Cardiac muscle cell (in vitro differentiated cells and primary cell): ENCODE measurements at regions not wholly inside any gene's neighbourhood (a gene's known extent, or its start where the extent isn't known, plus 50 kb on each side); places are given as distances from the start of the nearest gene placed in this dataset.
A peak's percentile ranks its signal among the peaks of the same experiment; 100 is the strongest.

ENCODE experiments used
- DNase-seq, 2 donors: peaks; one replicate each; pipeline versions ENCODE4 v3.0.0 to v3.0.0-alpha.2; 2010 to 2017; ENCODE audit warnings: low read depth in 1 of 2, low spot score in 1 of 2
- H3K27ac ChIP-seq: fragments of 200-600 bp; sonication (generic); 2 replicates; pipeline ENCODE4 v1.5.1; 2016
- H3K27me3 ChIP-seq: fragments of 200-600 bp; sonication (generic); 2 replicates; pipeline ENCODE4 v1.6.0; 2016; ENCODE audit warnings: control low read depth
- H3K36me3 ChIP-seq: fragments of 200-600 bp; sonication (generic); 2 replicates; pipeline ENCODE4 v1.5.1; 2016; ENCODE audit warnings: control low read depth
- H3K4me1 ChIP-seq: fragments of 200-600 bp; sonication (generic); 2 replicates; pipeline ENCODE4 v1.8.1; 2017; ENCODE audit warnings: low read depth, mild to moderate bottlenecking, mixed run types
- H3K4me3 ChIP-seq: fragments of 200-600 bp; sonication (generic); 2 replicates; pipeline ENCODE4 v1.5.1; 2016; ENCODE audit warnings: mild to moderate bottlenecking
- H3K9me3 ChIP-seq: fragments of 200-600 bp; sonication (generic); 2 replicates; pipeline ENCODE4 v1.5.1; 2017; ENCODE audit warnings: low read depth, mild to moderate bottlenecking, control low read depth
- CTCF ChIP-seq: IDR thresholded peaks from 2 replicates; pipeline ENCODE4 v1.5.1; 2012; ENCODE audit warnings: low read depth, mild to moderate bottlenecking, low read length

- Histone ChIP-seq H3K36me3 (no peaks in the 10 kb centered on the region), H3K27ac (no peak overlapping the region), H3K9me3 (no peaks in the 10 kb centered on the region), H3K4me1 (no peaks in the 10 kb centered on the region), H3K27me3 (peaks cover 13% of the 10 kb centered on the region), H3K4me3 (no peak overlapping the region)
- TF ChIP-seq CTCF, result no peak
- no peak for DNase-seq
Observed at GRCh38 chr10:69697006-69697405, 67.0 kb downstream of the FAM241B start.

GRCh38 chr10:69703256-69703655, 73.2 kb downstream of the FAM241B start:
- Histone ChIP-seq H3K4me3 (no peak overlapping the region), H3K4me1 (no peaks in the 10 kb centered on the region), H3K27me3 (peaks cover 13% of the 10 kb centered on the region), H3K36me3 (no peaks in the 10 kb centered on the region), H3K27ac (no peak overlapping the region), H3K9me3 (no peaks in the 10 kb centered on the region)
- DNase-seq, result no peak
- no peak for TF ChIP-seq CTCF

- Histone ChIP-seq H3K4me1 (no peaks in the 10 kb centered on the region), H3K36me3 (no peaks in the 10 kb centered on the region), H3K27ac (no peak overlapping the region), H3K27me3 (peaks cover 13% of the 10 kb centered on the region), H3K4me3 (no peak overlapping the region), H3K9me3 (no peaks in the 10 kb centered on the region)
- no peak for TF ChIP-seq CTCF
- peak in 1 of 2 donors; percentile 85 for DNase-seq
Observed at GRCh38 chr10:69703766-69704630, 74.0 kb downstream of the FAM241B start.

- H3K27me3 ChIP-seq, result no peaks in the 10 kb centered on the region
- no peak overlapping the region for H3K27ac ChIP-seq
- H3K36me3 ChIP-seq, result no peaks in the 10 kb centered on the region
- H3K4me3 ChIP-seq, result no peak overlapping the region
- H3K4me1 ChIP-seq, result peaks cover 15% of the 10 kb centered on the region
- no peaks in the 10 kb centered on the region for H3K9me3 ChIP-seq
- DNase-seq, result no peak
- no peak for TF ChIP-seq CTCF
Observed at GRCh38 chr10:69709366-69709941, 79.4 kb downstream of the FAM241B start.

GRCh38 chr10:69710008-69710888, 80.2 kb downstream of the FAM241B start:
- no peak for TF ChIP-seq CTCF
- Histone ChIP-seq H3K36me3 (no peaks in the 10 kb centered on the region), H3K4me1 (peaks cover 15% of the 10 kb centered on the region), H3K9me3 (no peaks in the 10 kb centered on the region), H3K27me3 (no peaks in the 10 kb centered on the region), H3K4me3 (no peak overlapping the region), H3K27ac (no peak overlapping the region)
- no peak for DNase-seq
